ENCODE measurements at regions not wholly inside any gene's neighbourhood (a gene's known extent, or its start where the extent isn't known, plus 50 kb on each side); places are given as distances from the start of the nearest gene placed in this dataset.

GRCh38 chr3:181457756-181458155 lies 254.0 kb upstream of the SOX2 start:
- TF ChIP-seq EZH2 (IDR thresholded peaks at IDR 0.05; ENCODE audit: borderline replicate concordance, low read depth, low read length, poor library complexity, severe bottlenecking) (no peak), CTCF (conservative IDR thresholded peaks at IDR 0.05; ENCODE audit: low read depth, low read length) (no peak)

All from A673 (cell line).